HG02943 (cell line): ENCODE measurements at regions not wholly inside any gene's neighbourhood (a gene's known extent, or its start where the extent isn't known, plus 50 kb on each side); places are given as distances from the start of the nearest gene placed in this dataset.
A peak's percentile ranks its signal among the peaks of the same experiment; 100 is the strongest.

ENCODE experiments used
- ATAC-seq: cut with Tn5 transposase; IDR thresholded peaks from one replicate; pipeline ENCODE4 v1.9.1; 2021; ENCODE audit warnings: mild to moderate bottlenecking, low read depth, moderate library complexity; ENCODE audit not compliant: unreplicated experiment

DNA sequence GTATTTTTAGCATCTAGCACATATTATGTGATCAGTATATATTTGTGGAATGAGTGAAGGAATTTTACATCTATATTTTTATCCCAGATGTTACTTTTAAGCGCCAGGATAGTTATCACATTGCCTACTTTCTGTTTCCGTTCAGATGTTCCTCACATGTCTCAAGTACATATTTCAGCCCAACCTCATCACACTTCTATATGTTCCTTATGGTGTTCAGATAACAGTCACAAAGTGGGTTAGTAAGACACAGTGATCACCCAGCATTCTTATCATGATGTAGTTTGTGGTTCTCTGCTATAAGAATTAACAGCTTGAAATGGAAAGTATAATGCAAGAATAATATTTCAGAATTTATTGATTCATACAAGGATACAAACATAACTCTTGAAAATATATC, 170.0 kb upstream of the RASA1 start:
- ATAC-seq, result no peak

DNA sequence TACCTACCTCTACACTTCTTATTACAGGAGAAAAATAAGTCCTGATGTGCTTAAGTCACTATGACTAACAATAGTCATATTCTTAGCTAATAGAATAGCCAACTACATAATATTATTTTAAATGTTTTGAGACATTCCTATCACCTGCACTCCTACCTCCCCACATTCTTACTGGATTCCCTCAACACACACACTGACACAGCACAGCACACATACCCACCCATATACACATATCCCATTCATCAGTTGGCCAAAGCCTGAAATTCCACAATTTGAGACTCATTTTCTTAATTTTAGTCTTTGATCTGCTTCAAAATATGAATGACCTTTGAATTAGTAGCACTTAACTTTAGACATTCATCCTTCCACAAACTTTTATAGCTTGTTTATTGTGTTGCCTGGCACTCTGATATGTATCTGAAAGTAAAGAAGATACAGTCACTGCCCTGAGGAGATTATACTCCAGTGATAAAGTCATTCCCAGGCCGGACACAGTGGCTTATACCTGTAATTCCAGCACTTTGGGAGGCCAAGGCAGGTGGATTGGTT, 168.3 kb upstream of the RASA1 start:
- ATAC-seq, result no peak

GRCh38 chr5:87099968-87100367, 167.7 kb upstream of the RASA1 start:
- no peak for ATAC-seq

DNA sequence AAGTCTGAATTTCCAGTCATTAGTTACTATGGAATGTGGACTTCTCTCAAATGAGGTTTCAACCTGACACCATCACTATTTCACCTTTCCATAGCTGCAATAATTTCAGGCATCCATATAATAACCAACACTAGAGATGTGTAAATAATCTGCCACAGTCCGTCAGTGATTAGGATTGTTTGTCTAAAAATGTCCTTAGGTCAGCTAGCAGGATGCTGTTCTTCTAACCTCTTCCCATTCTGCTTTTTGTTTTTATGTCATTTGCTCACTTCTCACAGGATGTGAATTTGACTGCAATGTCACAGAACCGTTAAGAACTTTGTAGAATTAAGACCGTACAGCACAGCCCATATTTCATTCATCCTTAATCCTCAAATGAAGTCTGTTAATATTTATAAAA, 166.4 kb upstream of the RASA1 start:
- no peak for ATAC-seq

DNA sequence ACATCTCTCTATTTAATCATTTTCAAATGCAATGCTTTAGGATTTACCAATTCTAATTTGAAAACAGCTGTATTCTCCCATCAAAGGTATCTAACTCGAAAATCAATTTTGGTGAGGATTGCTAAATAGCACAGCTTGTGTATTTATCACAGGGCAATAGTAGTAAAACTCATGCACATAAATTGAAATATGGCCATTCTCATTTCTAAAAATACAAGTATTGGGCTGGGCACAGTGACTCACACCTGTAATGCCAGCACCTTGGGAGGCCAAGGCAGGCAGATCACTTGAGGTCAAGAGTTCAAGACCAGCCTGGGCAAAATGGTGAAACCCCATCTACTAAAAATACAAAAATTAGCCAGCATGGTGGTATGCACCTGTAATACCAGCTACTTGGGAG, 164.8 kb upstream of the RASA1 start:
- no peak for ATAC-seq

- peak; percentile 91 for ATAC-seq
These were observed 163.9 kb upstream of the RASA1 start for GRCh38 chr5:87103616-87104287.

GRCh38 chr5:87105577-87105976, 162.1 kb upstream of the RASA1 start:
- no peak for ATAC-seq

DNA sequence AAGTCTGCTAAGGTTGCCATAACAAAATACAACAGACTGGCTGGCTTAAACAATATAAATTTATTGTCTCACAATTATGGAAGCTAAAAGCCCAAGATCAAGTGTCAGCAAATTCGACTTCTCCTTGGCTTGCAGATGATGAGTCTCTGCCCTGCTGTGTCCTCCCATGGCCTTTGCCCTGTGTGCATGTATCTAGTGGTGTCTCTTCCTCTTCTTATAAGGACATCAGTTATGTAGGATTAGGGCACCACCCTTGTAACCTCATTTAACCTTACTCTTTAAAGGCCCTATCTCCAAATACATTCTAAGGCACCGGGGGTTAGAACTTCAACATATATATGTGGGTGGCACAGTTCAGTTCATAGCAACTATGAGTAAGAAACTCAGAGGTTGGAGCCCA, 157.9 kb upstream of the RASA1 start:
- ATAC-seq, result no peak

- no peak for ATAC-seq
These were observed 157.0 kb upstream of the RASA1 start for GRCh38 chr5:87110721-87111120.

- ATAC-seq, result no peak
These were observed 153.8 kb upstream of the RASA1 start for GRCh38 chr5:87113861-87114260.

DNA sequence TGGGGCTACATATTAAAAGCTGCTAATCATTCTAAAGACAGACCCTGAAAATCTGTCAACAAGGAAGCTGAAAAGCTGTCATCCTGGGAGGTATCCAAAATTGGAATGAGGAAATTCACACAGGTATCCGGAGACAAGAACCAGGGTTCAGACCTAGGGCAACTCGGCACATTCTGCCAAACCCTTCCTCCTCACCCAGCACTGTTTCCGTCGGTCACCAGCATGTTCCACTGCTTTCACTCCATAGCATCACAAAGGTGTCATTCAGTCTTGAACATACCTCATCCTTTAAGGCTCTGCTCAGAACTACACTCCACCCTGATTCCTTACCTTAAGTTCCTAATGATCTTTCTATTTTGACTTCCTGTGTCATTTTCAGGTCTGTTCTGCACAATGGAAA, 153.1 kb upstream of the RASA1 start:
- ATAC-seq, result no peak

DNA sequence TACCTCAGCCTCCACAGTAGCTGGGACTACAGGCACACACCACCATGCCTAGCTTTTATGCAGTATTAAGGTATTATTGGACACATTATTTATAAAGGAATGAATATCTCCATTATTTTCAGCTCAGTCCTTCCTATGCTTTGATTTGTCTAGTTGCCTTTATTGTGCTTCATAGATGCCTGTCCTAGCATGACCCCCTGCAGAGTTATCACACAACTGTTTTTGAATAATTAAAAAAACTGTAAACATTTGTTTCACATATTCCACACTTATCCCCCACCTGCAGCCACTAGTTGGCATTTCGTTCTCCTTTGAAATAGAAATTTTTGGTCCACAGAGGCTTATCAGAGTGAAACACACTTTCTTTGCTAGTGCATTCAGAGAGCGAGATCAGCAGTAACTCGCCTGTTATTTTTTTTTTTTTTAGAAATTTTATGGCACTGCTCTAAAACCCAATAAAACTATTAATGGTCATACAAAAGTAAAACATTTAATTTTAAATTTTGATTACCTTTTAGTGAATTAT, 151.8 kb upstream of the RASA1 start:
- ATAC-seq, result no peak

DNA sequence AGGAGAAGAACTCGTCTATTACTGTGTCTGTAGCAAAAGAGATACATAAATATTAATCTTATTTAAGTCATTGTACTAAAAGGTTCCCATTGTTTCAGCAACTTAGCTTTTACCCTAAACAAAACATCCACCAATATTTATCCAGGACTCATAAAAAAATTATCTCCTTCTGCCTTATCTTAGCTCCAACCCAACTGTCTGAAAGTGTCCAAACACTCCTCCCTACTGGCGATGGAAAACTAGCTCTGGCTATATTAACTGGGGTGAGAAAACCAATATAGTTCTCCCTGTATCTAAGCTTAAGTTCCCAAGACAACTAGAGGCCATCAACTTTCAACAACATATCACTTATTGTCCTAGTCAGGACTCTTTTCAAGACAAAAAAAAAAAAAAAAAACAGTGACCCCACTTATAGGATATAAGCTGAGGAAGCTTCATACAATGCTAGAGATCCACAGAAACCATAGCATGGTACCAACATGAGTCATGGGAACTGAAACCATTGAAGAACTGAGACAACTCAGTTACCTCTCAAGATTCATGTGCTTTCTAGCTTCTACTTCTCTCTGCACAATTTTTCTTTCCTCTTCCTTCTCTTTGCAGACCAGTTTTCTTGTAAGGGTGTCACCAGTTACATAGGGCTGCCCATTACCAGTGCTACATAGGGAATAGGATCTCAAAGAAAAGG, 150.7 kb upstream of the RASA1 start:
- peak; percentile 85 for ATAC-seq

GRCh38 chr5:87119588-87119987, 148.1 kb upstream of the RASA1 start:
- no peak for ATAC-seq

- no peak for ATAC-seq
These were observed 147.0 kb upstream of the RASA1 start for GRCh38 chr5:87120518-87121303.

DNA sequence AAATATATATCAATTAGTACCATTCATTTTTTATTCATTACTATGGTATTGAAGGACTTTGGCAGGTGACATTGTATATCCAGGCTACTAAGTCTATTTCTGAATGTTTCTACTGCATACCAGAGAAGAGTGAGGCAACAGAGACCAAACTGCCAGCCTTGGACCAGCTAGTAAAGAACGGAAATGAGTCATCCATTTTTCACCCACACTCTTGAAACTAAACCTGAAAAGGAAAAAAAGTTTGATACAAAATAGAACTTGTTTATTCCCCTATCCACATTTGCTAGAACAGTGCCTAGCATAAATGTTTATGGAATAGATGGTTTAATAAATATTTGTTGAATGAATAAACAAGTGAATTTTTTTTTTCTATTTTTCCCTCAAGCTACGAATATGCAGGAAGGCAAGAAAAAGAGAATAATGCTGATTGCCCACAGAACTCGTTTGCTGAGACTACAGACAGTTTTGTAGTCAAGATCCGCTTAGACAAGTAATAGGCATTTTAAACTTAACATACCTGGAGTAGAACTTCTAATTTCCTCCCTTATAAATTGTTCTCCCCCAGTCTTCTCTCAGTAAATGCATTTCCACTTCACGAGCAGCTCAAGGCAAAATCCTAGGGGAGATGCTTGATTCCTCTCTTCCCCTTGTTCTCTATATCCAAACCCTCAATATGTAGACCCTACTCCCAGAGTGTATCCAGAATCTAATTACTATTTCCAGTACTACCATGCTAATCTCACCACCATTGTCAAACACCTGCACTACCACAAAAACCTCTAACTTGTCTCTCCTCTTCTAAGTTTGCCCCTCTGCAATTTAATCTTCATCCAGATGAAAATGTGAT, 146.2 kb upstream of the RASA1 start:
- ATAC-seq, result peak; percentile 74

- no peak for ATAC-seq
These were observed 145.3 kb upstream of the RASA1 start for GRCh38 chr5:87122151-87122977.

- ATAC-seq, result no peak
These were observed 141.9 kb upstream of the RASA1 start for GRCh38 chr5:87125766-87126165.

DNA sequence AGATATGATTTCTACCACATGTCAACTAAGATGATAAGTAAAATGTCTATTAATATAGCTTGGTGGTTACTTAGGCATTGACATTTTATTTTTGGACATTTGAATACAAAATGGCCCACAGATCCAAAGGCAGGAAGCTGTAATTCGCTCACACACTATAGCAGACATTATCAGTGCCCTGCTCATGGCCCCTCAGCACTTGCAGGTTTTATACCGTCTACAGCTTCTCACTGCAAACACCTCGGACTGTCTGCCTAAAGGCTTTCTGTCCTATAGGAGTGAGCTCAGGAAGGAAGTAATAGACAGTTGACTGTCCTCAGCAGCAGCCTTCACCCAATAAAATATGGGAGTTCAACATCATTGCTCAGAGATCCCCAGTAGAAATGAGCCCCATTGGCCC, 140.8 kb upstream of the RASA1 start:
- no peak for ATAC-seq
